Aorta (tissue), 5 donors: ENCODE measurements at regions not wholly inside any gene's neighbourhood (a gene's known extent, or its start where the extent isn't known, plus 50 kb on each side); places are given as distances from the start of the nearest gene placed in this dataset.
"Not testable (repeated sequence)": the region's sequence is repeated elsewhere in the genome, so short reads cannot be mapped to it uniquely, and the experiment has no call there.

Source experiments
- ATAC-seq: fragments of 200-7000 bp; cut with Tn5 transposase; one replicate; pipeline ENCODE4 v1.9.1; 2022; ENCODE audit warnings: moderate library complexity; ENCODE audit not compliant: low FRiP score
- DNase-seq, 2 donors: peaks; one replicate each; pipeline ENCODE4 v3.0.0-alpha.2; 2020
- H3K27ac ChIP-seq, 2 donors: one replicate each; pipeline ENCODE4 v1.5.1; 2013; ENCODE audit warnings: low read length in 2 of 2, mild to moderate bottlenecking in 2 of 2, moderate library complexity in 2 of 2, control low read depth in 1 of 2, inconsistent platforms in 1 of 2, low read depth in 1 of 2
- H3K27me3 ChIP-seq, 2 donors: one replicate each; pipeline ENCODE4 v1.6.1; 2013; ENCODE audit warnings: control low read depth in 1 of 2, low read length in 1 of 2, mild to moderate bottlenecking in 1 of 2, moderate library complexity in 1 of 2; ENCODE audit not compliant: insufficient read depth in 2 of 2, control insufficient read depth in 1 of 2
- H3K36me3 ChIP-seq, 2 donors: one replicate each; pipeline ENCODE4 v1.6.1; 2013; ENCODE audit warnings: control low read depth in 1 of 2, low read length in 1 of 2, mild to moderate bottlenecking in 1 of 2; ENCODE audit not compliant: insufficient read depth in 2 of 2, control insufficient read depth in 1 of 2
- H3K4me1 ChIP-seq, 2 donors: one replicate each; pipeline ENCODE4 v1.6.1; 2013; ENCODE audit warnings: low read length in 2 of 2, control low read depth in 1 of 2, mild to moderate bottlenecking in 1 of 2, moderate library complexity in 1 of 2; ENCODE audit not compliant: insufficient read depth in 2 of 2, control insufficient read depth in 1 of 2
- H3K4me3 ChIP-seq, 2 donors: one replicate each; pipeline ENCODE4 v1.5.1; 2013; ENCODE audit warnings: low read length in 2 of 2, control low read depth in 1 of 2, mild to moderate bottlenecking in 1 of 2
- H3K9me3 ChIP-seq: one replicate; pipeline ENCODE4 v1.6.1; 2013; ENCODE audit warnings: mild to moderate bottlenecking, low read length; ENCODE audit not compliant: control insufficient read depth
- WGBS, 2 donors: extraction: QIAGEN DNeasy Blood & Tissue Kit; methylation state at CpG; one replicate each; pipeline ENCODE4 v1.1.7; 2013; 5-methylcytosine and 5-hydroxymethylcytosine counted together
- intact Hi-C, 2 donors: fragments of 100-400 bp; cut with DNase I; formaldehyde crosslinking; loops; one replicate each; pipeline versions ENCODE4 v1.14.2 to v1.15.0; 2022
- donor health status: healthy with polysubstance abuse.
- donor health status: Bipolar disorder and iron deficiency.
- donor health status: DM: no; HTN: no; CAD: no.
- donor health status: DM: no; HTN: no; CAD: no.
- donor health status: DM: yes; HTN: yes; CAD: no.

GRCh38 chr17:79560527-79560926 is 50.3 kb downstream of the RBFOX3 start:
- no peaks in the 10 kb centered on the region for H3K27me3 ChIP-seq
- H3K4me3 ChIP-seq, result no peak overlapping the region
- H3K36me3 ChIP-seq, result no peaks in the 10 kb centered on the region
- no peaks in the 10 kb centered on the region for H3K4me1 ChIP-seq
- peaks cover 2% of the 10 kb centered on the region for H3K9me3 ChIP-seq
- no peak overlapping the region for H3K27ac ChIP-seq
- peak in 1 of 2 donors; percentile 61 for DNase-seq
- intact Hi-C loops, result no loop called here
- 85 to 87% methylated on average over 13 of the region's 13 CpGs for WGBS, 2 donors
- no peak for ATAC-seq

- Histone ChIP-seq H3K27ac (no peak overlapping the region), H3K9me3 (peaks cover 2% of the 10 kb centered on the region), H3K4me1 (no peaks in the 10 kb centered on the region), H3K4me3 (no peak overlapping the region), H3K27me3 (no peaks in the 10 kb centered on the region), H3K36me3 (no peaks in the 10 kb centered on the region)
- no peak for DNase-seq
- WGBS, 2 donors, result 90 to 94% methylated on average over 2 of the region's 2 CpGs
- ATAC-seq, result no peak
- intact Hi-C loops, result no loop called here
These were observed 51.6 kb downstream of the RBFOX3 start for GRCh38 chr17:79559111-79559887.

- Histone ChIP-seq H3K36me3 (no peaks in the 10 kb centered on the region), H3K27me3 (no peaks in the 10 kb centered on the region), H3K4me3 (no peak overlapping the region), H3K27ac (no peak overlapping the region), H3K9me3 (peaks cover 2% of the 10 kb centered on the region), H3K4me1 (no peaks in the 10 kb centered on the region)
- DNase-seq (peak in 1 of 2 donors; percentile 67), ATAC-seq (no peak)
- intact Hi-C loops, result no loop called here
- 30 to 39% methylated on average over 24 of the region's 24 CpGs for WGBS, 2 donors
These were observed 52.6 kb downstream of the RBFOX3 start for GRCh38 chr17:79558091-79558900.

GRCh38 chr17:79557276-79558090 is 53.4 kb downstream of the RBFOX3 start:
- no peaks in the 10 kb centered on the region for H3K36me3 ChIP-seq
- intact Hi-C loops, result no loop called here
- 35 to 45% methylated on average over 22 of the region's 22 CpGs for WGBS, 2 donors
- DNase-seq, result peak in 1 of 2 donors; percentile 76
- ATAC-seq, result no peak
- no peak overlapping the region for H3K27ac ChIP-seq
- H3K27me3 ChIP-seq, result no peaks in the 10 kb centered on the region
- H3K9me3 ChIP-seq, result no peaks in the 10 kb centered on the region
- no peak overlapping the region for H3K4me3 ChIP-seq
- no peaks in the 10 kb centered on the region for H3K4me1 ChIP-seq

- DNase-seq (peak in 1 of 2 donors; percentile 12), ATAC-seq (no peak)
- Histone ChIP-seq H3K9me3 (no peaks in the 10 kb centered on the region), H3K4me1 (no peaks in the 10 kb centered on the region), H3K36me3 (no peaks in the 10 kb centered on the region), H3K4me3 (no peak overlapping the region), H3K27me3 (no peaks in the 10 kb centered on the region), H3K27ac (no peak overlapping the region)
- WGBS, 2 donors, result 19 to 32% methylated on average over 9 of the region's 9 CpGs
- intact Hi-C loops, result no loop called here
These were observed 54.6 kb downstream of the RBFOX3 start for GRCh38 chr17:79556271-79556670.

- H3K36me3 ChIP-seq, result no peaks in the 10 kb centered on the region
- DNase-seq (peak in 1 of 2 donors; percentile 11), ATAC-seq (no peak)
- H3K27me3 ChIP-seq, result no peaks in the 10 kb centered on the region
- no peaks in the 10 kb centered on the region for H3K4me1 ChIP-seq
- 86 to 92% methylated on average over 5 of the region's 5 CpGs for WGBS, 2 donors
- no peak overlapping the region for H3K4me3 ChIP-seq
- H3K9me3 ChIP-seq, result no peaks in the 10 kb centered on the region
- intact Hi-C loops, result no loop called here
- no peak overlapping the region for H3K27ac ChIP-seq
These were observed 55.3 kb downstream of the RBFOX3 start for GRCh38 chr17:79555543-79555942.

GRCh38 chr17:79554346-79554745 is 56.5 kb downstream of the RBFOX3 start:
- ATAC-seq, H3K27me3 ChIP-seq, H3K4me3 ChIP-seq, H3K27ac ChIP-seq, H3K9me3 ChIP-seq, intact Hi-C loops, H3K36me3 ChIP-seq, H3K4me1 ChIP-seq: not testable (repeated sequence)
- WGBS, 2 donors, result 80 to 86% methylated on average over 5 of the region's 5 CpGs
- DNase-seq, result peak in 1 of 2 donors; percentile 67

GRCh38 chr17:79552824-79553223 is 58.0 kb downstream of the RBFOX3 start:
- ATAC-seq (no peak), DNase-seq (no peak)
- H3K4me3 ChIP-seq, result no peak overlapping the region
- no peaks in the 10 kb centered on the region for H3K9me3 ChIP-seq
- no peaks in the 10 kb centered on the region for H3K36me3 ChIP-seq
- WGBS, 2 donors, result 87% methylated on average over 1 of the region's 1 CpG
- no peaks in the 10 kb centered on the region for H3K4me1 ChIP-seq
- intact Hi-C loops, result no loop called here
- no peak overlapping the region for H3K27ac ChIP-seq
- H3K27me3 ChIP-seq, result no peaks in the 10 kb centered on the region
